DOHH2 (cell line): ENCODE measurements at regions not wholly inside any gene's neighbourhood (a gene's known extent, or its start where the extent isn't known, plus 50 kb on each side); places are given as distances from the start of the nearest gene placed in this dataset.
"Not testable (repeated sequence)": the region's sequence is repeated elsewhere in the genome, so short reads cannot be mapped to it uniquely, and the experiment has no call there.

Experiments
- EZH2phosphoT487 ChIP-seq: fragments of 200-600 bp; sonication (generic); IDR thresholded peaks from 2 replicates; pipeline ENCODE4 v1.6.1; 2017; ENCODE audit warnings: borderline replicate concordance, mild to moderate bottlenecking, antibody characterized with exemption, low read length, moderate library complexity, mixed read lengths
- TF ChIP-seq, protein P1 (sequence below): fragments of 200-600 bp; sonication (generic); IDR thresholded peaks from one replicate; pipeline ENCODE4 v1.5.1; 2014; ENCODE audit warnings: antibody characterized with exemption, mild to moderate bottlenecking, low read depth, low read length; ENCODE audit not compliant: poor library complexity, severe bottlenecking

DNA sequence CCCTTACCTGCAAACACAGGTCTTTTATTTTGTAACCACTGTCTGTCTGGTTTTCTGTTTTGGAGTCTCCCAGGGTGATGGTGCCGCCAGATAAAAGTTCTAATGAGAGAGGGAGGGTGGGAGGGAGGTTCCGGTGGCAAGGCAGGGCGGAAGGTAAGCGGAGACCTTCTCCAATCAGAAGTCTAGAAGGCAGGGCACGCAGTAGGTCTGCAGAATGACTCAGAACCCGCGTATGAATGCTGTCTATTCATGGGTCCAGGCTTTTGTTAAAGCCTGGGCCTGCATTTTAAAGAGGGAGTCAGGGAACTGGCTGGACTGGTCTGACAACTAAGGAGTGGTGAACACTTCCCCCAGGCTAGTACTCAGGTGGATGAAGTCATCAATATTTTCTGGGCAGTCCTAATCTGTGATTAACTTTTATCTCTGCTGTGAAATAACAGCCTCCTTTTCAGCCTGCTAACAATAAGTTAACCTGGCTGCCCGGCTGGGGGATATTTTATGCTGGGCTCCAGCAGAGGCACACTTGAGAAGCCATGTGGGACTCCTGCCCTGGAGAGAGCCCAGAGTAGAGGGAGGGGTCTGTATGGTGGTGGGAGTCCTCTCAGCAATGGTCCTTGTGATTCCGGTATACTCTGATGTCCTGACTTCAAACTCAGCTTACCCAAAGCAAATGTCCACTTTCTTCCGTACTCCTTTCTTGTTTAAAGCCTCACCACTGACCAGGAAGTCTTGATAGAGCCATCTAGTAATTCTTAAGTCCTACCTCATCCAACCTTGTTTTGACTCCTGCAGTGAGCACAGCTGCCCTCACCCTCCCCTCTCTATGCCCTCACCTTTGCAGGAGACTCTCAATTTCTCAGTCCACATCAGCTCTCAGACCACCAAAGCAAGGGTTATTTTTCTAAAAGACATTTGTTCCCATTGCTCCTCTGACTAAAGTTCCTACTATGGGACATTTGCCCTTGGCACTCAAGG is 85.3 kb upstream of the PLGLB2 start:
- TF ChIP-seq, protein P1, sequence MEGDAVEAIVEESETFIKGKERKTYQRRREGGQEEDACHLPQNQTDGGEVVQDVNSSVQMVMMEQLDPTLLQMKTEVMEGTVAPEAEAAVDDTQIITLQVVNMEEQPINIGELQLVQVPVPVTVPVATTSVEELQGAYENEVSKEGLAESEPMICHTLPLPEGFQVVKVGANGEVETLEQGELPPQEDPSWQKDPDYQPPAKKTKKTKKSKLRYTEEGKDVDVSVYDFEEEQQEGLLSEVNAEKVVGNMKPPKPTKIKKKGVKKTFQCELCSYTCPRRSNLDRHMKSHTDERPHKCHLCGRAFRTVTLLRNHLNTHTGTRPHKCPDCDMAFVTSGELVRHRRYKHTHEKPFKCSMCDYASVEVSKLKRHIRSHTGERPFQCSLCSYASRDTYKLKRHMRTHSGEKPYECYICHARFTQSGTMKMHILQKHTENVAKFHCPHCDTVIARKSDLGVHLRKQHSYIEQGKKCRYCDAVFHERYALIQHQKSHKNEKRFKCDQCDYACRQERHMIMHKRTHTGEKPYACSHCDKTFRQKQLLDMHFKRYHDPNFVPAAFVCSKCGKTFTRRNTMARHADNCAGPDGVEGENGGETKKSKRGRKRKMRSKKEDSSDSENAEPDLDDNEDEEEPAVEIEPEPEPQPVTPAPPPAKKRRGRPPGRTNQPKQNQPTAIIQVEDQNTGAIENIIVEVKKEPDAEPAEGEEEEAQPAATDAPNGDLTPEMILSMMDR = not testable (repeated sequence)
- not testable (repeated sequence) for TF ChIP-seq EZH2phosphoT487
